ENCODE measurements at regions not wholly inside any gene's neighbourhood (a gene's known extent, or its start where the extent isn't known, plus 50 kb on each side); places are given as distances from the start of the nearest gene placed in this dataset.

DNA sequence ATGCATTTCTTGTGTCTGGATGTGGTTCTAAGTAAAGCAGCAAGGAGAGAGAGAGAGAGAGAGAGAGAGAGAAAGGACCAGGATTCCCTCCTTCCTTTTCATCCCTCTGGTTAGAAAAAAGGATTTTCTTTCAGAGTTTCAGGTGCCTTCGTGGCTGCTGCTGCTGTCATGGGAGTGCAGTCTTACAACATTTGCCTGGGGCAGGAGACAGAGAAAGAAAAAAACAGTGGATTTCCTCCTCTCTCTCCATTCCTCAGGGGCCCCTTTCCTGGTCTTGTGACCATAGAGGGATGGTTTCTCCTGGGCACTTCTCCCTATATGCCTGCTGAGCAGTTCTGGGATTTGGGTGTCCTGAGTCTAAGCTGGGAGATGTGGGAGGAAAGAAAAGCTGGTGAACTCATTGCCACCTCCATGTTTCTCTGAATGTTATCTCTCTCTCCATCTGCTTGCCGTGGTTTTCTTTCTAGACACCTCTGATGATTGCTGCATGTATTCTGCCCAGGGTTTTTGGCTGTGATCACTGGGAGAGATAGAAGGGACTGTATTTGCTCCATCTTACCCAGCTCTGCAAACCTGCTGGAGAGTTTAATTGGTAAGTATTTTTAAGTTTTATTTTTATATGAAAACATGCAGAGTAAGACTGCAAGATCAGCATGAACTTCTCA lies 142.4 kb upstream of the RGMA start:
- DNase-seq (ENCODE audit: extremely low read depth in 1 of 2, low read depth in 1 of 2), result no peak

DNA sequence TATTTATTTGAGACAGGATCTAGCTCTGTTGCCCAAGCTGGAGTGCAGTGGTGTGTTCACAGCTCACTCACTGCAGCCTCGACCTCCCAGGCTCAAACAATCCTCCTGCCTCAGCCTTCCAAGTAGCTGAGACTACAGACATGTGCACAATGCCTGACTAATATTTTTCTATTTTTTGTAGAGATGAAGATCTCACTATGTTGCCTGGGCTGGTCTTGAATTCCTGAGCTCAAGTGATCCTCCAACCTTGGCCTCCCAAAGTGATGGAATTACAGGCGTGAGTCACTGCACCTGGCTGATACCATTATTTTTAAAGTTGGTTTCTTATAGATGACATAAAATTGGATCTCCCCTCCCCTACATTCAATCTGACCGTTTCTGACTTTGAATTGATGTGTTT lies 139.5 kb upstream of the RGMA start:
- no peak for DNase-seq (ENCODE audit: extremely low read depth in 1 of 2, low read depth in 1 of 2)

DNA sequence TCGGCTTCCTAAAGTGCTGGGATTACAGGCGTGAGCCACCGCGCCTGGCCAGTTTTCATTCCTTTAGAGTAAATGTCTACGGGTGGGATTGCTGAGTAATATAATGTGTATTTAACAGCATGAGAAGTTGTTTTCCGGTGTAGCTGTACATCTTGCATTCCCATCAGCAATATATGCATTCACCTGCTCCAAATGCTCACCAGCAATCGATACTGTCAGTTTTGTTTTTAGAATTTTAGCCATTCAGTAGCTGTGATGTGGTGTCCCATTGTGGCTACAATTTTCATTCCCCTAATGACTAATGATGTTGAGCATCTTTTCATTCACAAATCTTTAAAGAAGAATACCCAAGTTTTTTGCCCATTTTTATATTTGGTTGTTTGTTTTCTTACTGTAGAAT lies 134.8 kb upstream of the RGMA start:
- no peak for DNase-seq (ENCODE audit: extremely low read depth in 1 of 2, low read depth in 1 of 2)

DNA sequence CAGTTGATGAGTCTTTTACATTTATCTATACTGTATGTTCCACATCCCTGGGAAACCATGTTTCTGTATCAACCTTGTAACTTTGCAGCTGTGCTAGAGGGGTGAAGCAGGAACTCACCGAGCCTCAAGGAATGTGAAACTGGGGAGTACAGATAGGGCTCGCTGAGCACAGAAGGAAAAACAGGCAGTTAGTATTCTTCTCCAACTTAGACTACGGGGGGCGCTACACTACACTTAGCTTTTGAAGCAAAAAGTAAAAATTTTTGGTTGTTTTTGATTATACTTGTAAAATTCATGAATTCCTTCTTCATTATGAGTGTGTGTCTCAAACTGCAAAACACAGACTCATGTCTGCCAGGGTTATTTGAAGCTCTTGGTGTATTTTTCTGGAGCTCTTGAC lies 132.7 kb upstream of the RGMA start:
- no peak for DNase-seq (ENCODE audit: extremely low read depth in 1 of 2, low read depth in 1 of 2)

DNA sequence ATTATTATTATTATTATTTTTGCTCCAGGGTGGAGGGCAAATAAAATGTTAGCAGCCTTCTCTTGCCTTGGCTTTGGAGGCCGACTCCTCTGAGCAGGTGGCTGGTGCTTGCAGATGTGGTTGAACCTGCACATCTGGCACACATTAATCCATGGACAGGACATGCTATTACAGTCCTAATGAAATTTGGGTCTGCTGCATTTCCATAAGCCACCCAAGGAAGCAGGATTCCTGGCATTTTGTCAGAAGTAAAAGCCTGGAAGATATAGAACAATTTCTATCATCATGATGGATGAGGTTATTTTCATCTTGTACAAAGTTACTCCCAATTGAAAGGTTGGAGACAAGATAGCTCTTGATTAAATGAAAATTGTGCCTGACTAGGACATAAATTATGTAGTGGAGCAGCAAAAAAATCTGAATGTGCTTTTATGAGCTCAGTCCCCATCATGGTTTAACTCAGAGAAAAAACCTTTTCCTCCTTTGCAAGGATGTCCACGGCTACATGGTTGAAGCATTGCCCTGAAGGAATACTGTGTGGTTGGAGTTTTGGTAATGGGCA lies 130.9 kb upstream of the RGMA start:
- DNase-seq (ENCODE audit: extremely low read depth in 1 of 2, low read depth in 1 of 2), result no peak

DNA sequence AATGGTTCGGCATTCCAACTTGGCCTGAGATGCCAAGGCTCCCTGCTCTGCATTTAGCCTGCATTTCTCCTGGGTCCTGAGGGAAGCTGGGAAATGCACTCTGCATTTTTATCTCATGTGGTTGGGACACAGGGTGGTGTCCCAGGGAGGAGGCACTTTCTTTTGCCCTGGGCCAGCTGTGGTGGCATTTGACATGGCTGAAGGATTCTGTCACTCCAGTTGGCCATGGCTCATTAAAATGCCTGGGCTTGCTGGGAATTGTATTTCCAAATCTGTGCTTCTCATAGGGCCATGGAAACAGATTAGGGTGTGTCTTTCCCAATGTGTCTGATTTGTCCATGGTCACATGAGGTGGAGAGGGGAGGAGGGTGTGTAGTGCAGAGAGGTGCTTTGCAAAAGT lies 128.3 kb upstream of the RGMA start:
- DNase-seq (ENCODE audit: extremely low read depth in 1 of 2, low read depth in 1 of 2), result no peak

DNA sequence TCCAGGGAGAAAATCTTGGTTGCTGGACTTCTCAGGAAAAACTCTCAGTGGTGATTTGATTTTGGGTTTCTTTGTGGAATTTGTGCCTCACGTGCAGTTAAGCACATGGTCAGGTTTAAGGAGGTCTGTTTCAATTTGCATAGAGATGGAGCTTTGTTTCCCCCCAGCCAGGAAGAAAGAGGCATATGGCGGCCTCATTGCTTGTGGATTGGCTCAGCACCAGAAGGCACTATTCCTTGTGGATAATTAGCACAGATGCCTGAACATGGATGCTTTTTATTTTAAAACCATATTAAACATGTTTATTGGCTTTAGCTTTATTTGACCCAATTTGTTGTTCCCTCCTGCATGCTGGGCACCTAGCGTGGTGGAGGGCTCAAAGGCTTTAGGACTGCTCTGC lies 125.1 kb upstream of the RGMA start:
- no peak for DNase-seq (ENCODE audit: extremely low read depth in 1 of 2, low read depth in 1 of 2)

DNA sequence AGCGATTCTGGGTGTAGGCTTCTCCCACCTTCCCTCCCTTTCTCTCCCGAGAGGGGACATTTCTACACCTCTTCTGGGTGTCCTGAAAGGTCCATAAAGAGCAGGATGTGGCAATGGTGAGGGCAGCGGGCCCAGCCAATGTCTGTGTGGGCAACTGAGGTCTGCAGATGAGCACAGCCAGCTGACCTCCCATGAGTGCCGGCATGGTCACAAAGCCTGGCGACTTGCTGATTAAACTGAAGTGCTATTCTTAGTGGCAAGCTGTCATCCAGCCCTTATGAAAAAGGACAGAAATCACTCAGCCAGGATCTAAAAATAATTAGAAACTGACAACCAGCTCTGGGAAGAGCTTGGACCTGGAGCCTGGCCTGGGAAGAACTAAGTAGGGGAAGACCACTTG lies 124.3 kb upstream of the RGMA start:
- DNase-seq (ENCODE audit: extremely low read depth in 1 of 2, low read depth in 1 of 2), result no peak

GRCh38 chr15:93212578-93212977 lies 123.6 kb upstream of the RGMA start:
- no peak for DNase-seq (ENCODE audit: extremely low read depth in 1 of 2, low read depth in 1 of 2)

- DNase-seq (ENCODE audit: extremely low read depth in 1 of 2, low read depth in 1 of 2), result no peak
Observed at GRCh38 chr15:93210995-93211394, 122.0 kb upstream of the RGMA start.

- no peak for DNase-seq (ENCODE audit: extremely low read depth in 1 of 2, low read depth in 1 of 2)
Observed at GRCh38 chr15:93209690-93210445, 120.9 kb upstream of the RGMA start.

GRCh38 chr15:93206893-93207292 lies 117.9 kb upstream of the RGMA start:
- DNase-seq (ENCODE audit: extremely low read depth in 1 of 2, low read depth in 1 of 2), result no peak

DNA sequence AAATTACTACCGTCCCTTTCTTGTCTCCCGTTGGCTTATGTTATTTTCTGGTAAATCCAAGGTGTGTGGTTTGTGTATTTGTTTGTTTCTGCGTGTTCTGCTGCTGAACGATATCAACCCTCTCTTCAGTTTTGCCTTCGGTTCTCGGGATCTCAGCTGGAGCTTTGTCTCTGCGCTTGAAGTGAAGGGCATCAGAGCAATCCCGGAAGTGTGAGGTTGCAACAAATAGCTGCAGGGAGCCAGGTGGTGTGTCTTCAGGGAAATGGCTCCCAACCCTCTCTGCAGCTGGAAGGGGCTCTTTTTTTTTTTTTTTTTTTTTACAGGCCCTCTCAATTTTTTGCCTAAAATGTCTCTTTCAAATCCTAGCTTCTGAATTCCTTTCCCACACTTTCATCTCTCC lies 116.4 kb upstream of the RGMA start:
- no peak for DNase-seq (ENCODE audit: extremely low read depth in 1 of 2, low read depth in 1 of 2)

DNA sequence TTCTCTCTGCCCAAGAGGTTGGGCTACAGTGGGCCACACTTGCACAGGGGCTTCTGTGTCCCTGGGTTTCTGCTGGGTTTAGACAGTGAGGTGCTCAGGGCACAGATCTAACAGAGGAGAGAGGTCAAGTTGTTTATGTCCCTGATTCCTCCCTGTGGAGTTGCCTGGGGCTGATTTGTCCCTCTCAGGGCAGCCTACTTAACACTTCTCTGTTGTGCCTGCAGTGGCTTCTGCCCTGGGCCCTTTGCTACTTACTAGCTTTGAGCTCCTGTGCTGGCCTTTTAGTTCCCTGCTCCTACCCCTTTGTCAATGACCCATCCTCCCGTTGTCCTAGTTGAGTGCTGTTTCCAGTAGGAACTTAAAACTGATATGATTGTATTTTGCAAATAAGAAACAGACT lies 114.0 kb upstream of the RGMA start:
- no peak for DNase-seq (ENCODE audit: extremely low read depth in 1 of 2, low read depth in 1 of 2)

- no peak for DNase-seq (ENCODE audit: extremely low read depth in 1 of 2, low read depth in 1 of 2)
Observed at GRCh38 chr15:93202405-93202804, 113.4 kb upstream of the RGMA start.

- no peak for DNase-seq (ENCODE audit: extremely low read depth in 1 of 2, low read depth in 1 of 2)
Observed at GRCh38 chr15:93201940-93202339, 112.9 kb upstream of the RGMA start.

DNA sequence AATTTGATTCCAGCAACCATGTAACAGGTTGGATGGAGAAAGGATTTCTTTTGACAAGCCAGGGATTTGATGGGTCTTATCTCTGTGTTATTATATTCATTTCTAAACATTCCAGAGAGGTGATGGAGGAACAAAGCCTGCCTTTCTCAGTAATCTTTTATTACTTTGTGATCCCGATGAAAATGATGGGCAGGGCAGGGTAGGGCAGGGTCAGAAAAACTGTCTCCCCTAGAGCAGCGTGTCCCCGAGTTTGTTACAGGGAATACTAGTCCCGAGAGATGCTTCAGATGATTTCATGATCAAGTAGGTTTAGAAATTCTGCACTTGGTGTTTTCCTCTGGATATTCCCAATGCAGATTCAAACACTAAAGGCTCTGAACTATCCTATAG lies 111.8 kb upstream of the RGMA start:
- no peak for DNase-seq (ENCODE audit: extremely low read depth in 1 of 2, low read depth in 1 of 2)

DNA sequence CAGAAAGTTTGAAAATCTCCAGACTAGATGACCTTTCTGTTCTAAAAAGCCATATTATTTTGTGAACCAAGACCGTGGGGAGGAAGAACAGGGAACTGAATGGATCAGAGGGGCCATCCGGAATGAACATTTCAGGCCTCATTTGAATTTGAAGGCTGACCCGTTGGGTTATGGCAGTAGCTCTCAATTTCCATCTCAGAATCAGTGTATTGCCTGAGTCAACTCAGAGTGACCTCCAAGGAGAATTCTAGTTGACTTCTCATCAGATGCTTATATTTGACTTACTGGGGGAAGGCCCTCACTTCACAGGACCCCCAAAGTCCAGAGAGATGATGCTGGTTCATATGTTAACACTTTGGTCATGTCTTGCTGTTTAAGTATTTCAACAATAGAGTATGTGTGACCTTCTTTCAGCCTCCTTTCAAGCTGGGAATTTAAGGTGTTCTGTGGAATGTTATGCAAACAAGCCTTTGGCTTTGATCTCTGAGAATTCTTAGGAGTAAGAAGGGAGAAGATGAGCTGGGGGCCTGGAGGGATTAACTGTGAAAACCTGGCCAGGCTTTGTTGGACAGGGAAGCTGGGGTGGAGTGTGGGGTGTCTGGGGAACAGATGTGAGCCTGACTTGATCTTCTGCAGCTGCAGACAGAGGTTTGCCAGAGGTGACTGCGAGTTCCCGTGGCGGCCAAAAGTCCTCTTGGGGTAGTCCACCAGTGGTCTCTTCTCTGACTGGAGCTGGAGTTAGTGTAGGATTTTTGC lies 111.2 kb upstream of the RGMA start:
- no peak for DNase-seq (ENCODE audit: extremely low read depth in 1 of 2, low read depth in 1 of 2)

- no peak for DNase-seq (ENCODE audit: extremely low read depth in 1 of 2, low read depth in 1 of 2)
Observed at GRCh38 chr15:93196135-93196670, 107.2 kb upstream of the RGMA start.

DNA sequence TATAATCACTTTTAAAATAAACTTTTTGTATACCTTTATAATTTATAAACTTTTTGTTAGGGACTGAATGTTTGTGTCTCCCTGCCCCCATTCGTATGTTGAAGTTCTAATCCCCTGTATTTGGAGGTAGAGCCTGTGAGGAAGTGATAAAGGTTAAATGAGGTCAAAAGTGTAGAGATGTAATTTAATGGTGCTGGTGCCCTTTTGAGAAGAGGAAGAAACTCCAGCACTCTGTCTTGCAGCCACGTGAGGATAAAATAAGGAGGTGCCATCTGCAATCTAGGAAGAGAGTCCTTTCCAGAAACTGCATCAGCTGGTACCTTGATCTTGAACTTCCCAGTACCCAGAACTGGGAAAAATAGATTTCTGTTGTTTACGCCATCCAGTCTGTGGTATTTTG lies 106.1 kb upstream of the RGMA start:
- DNase-seq (ENCODE audit: extremely low read depth in 1 of 2, low read depth in 1 of 2), result no peak

DNA sequence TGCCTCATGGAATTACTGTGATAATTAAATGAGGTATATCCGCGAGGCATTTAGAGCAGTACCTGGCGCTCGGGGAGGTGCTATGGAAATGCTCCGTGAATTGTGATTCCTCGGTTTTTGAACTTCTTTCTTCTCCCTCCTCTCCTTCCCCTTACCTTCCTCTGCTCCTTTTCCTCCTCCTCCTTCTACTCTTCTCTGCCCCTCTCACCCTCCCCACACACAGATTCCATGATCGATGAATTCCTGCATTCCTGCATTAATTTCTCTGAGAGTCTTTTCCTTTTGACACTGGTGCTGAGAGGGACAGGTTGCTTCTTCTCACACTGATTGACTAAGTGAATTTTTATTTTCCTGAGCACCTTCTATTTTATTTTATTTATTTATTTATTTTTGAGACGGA lies 101.2 kb upstream of the RGMA start:
- DNase-seq (ENCODE audit: extremely low read depth in 1 of 2, low read depth in 1 of 2), result no peak

DNA sequence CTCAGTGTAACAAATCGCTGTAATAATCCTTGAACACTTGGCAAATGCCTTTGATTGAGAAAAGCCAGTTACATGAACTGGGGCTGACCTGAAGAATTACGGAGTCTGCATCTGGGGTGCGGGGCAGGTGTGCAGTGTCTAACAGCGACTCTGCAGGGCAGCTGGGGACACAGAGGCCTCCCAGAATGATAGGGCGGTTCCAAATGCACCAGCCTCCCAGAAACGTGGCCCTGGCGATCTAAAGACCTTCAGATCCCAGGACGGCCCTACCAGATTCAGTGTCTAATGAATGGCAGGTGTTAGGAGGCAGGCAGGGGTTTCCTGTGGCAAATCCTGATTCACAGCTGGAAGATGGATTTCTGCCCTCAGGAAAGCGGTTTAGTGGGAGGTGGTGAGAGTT lies 100.5 kb upstream of the RGMA start:
- no peak for DNase-seq (ENCODE audit: extremely low read depth in 1 of 2, low read depth in 1 of 2)
